Inferior parietal cortex (tissue), 1 donor: ENCODE measurements at regions not wholly inside any gene's neighbourhood (a gene's known extent, or its start where the extent isn't known, plus 50 kb on each side); places are given as distances from the start of the nearest gene placed in this dataset.
A peak's percentile ranks its signal among the peaks of the same experiment; 100 is the strongest.

Experiments used
- DNase-seq: peaks from one replicate; pipeline ENCODE4 v3.0.0-alpha.2; 2016; ENCODE audit errors: extremely low spot score

GRCh38 chr14:101118746-101119591 lies 215.4 kb upstream of the RTL1 start:
- no peak for DNase-seq

DNA sequence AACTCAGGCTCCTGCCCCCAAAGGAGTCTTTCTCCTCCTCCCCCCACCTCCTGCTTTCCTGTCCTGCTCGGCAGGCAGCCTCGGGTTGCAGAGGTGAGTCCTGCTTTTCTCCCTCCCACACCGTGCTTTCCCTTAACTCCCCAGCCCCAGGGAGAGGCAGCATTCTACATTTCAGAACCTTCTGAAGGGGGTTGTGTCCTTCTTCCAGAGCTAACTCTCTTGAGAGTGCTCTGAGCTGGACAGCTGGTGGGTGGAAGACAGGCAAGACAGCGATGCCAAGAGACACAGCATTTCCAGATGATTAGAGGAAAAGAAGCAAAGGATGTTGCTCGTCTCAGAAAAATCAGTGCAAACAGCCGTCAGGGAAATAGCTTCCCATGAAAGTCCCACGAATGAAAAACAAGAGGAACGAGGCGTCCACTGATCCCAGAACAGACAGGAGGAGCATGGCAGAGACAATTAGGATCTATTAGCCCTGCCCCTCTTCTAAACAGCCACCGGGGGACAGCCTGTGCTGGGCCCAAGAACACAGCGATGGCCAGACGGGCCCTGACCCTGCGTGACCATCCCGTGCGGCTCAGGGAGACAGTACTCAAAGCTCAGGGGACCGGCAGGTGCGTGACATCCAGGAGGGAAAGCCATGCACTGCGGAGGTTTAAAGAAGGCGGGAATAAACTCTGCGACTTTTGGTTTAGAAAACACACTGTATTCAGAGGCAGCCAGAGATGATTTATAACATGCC lies 216.5 kb upstream of the RTL1 start:
- no peak for DNase-seq

DNA sequence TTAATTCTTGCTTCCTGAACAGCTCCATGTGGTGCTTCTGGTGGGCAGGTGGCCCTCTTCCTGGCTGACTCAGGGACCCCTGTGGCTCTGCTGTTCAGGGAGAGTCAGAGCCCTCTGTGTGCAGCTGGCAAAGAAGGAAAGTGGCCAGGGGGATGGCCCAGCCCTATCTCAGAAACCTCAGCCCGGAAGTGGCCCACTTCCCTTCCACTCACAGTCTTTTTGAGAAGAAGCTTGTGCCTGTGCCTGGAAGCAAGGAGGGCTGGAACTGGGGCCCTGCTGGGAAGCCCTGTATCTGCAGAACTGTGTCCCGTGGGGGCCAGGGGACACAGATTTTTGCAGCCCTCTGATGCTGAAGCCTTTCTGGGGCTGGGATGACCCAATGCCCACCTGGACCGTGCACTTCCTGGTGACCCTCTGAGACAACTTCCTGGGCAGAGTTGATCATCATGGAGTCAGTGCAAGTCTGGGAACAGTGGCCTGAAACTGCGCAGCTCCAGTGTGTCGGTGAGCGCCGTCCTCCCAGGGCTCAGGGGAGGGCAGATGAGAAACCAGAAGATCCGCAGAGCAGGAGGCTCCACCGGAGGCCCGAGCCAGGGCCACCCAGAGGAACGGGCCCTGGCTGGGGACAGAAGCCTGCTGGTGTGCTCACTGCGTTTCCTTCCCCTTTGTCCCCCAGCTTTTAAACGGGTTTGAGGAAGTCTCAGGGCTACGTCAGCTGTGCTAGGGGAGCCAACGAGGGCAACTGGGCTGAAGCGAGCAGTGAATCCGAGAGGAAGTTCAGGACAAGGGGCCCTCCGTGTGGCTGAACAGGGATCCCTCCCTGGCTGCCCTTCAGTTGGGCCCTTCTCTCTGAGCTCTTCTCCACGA lies 217.4 kb upstream of the RTL1 start:
- DNase-seq = peak; percentile 6

- DNase-seq = no peak
Measured at GRCh38 chr14:101121508-101122139, 218.1 kb upstream of the RTL1 start.

GRCh38 chr14:101122237-101123141 lies 219.0 kb upstream of the RTL1 start:
- DNase-seq = no peak

DNA sequence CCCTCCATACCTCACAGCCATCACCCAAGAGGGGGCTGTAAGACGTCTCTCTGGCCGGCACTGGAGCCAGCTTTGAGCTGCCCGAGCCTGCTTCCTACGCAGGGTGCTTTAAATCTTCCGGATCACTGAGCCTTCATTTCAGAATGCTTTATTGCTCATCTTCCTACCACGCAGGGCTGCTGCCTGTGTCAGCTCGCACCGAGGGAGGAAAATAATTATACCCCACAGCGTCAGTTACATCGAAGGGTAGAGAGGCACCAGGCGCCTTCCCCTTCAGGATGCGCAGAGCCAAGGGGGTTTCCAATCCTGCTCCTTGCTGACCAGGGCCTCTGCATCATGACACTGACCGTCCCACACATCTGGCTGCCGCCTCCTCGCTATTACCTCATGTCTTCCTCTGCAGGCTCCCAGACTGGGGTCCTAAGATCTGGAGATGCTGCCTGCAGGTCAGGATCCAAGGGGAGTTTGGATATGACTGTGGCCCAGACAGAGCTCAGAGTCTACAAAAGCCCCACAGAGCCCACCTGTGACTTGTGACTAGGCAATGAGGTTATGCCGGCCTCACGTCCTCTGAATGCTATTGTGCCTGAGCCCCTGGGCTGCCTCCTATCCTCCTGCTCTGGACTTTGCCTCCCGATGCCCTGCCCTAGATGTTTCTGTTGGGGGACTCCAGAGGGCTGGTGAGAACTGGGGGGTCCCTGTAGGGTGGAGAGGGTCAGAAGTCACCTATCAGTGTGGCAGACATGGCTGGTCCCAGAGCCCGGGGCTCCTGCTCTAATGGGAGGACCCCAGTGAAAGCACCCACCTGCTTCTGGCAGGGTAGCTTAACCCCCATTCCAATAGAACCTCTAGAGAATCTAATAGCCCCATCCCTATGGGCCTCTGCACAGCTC lies 220.3 kb upstream of the RTL1 start:
- DNase-seq = no peak

- no peak for DNase-seq
Measured at GRCh38 chr14:101124815-101125214, 221.3 kb upstream of the RTL1 start.

GRCh38 chr14:101125313-101125712 lies 221.8 kb upstream of the RTL1 start:
- DNase-seq = no peak

DNA sequence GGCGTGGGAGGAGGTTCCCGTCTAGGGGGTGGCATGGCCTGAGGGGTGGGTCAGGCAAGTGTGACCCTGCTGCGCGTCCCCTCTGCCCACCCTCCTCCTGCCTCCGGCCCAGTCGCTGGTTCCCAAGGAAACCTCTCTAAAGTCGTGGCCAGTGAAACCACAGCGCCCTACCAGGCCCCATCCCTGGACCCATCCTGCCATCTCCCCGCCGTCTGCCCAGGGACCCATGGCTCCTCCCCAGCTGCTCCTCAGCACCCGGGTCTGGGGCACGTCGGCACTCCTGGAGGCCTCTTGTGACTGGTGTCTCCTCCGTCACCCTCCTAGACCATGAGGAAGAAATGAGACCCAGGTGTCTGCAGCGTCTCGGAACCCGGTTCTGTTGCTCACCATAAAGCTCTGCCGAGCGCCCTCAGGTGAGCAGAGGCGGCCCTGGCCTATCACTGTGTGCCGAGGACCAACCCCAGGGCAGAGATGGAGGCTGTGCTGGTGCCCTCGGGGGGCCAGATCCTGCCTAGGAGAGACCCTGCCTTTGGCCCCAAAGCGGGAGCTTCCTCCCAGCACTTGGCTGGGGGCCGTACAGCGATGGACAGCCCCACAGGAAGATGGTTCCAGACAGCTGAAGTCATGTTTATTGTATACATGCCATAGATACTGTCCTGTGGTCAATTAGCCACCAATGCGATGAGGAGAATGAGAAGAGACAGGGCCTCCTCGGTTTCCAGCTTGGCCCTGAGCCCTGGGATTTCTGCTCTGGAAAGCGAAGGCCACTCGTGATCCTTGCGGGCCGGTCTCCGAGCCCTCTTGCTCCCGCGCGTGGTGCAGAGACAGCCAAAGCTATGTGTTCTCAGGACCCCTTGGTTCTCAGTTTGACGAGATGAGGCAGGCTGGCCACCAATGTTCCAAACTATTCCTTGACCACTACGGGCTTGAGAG lies 222.5 kb upstream of the RTL1 start:
- no peak for DNase-seq

DNA sequence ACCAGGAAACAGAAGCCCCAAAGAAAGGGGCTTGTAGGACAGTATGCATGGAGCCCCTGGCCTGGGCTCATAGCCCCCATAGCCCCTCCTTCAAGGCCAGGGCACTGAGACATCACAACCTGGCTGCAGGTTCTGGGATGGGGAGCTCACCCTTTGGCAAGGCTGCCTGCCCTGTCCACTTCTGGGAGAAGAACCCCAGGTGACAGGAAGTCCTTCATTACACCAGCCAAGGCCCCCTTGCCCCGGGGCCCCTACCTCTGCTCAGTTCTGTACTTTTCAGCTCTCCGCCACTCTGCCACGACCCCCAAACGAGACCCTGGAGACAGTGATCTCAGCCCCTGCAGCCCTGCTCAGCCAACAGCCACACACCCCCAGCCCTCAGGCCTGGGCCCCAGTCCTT lies 223.2 kb upstream of the RTL1 start:
- no peak for DNase-seq

- DNase-seq = no peak
Measured at GRCh38 chr14:101127224-101127623, 223.7 kb upstream of the RTL1 start.

DNA sequence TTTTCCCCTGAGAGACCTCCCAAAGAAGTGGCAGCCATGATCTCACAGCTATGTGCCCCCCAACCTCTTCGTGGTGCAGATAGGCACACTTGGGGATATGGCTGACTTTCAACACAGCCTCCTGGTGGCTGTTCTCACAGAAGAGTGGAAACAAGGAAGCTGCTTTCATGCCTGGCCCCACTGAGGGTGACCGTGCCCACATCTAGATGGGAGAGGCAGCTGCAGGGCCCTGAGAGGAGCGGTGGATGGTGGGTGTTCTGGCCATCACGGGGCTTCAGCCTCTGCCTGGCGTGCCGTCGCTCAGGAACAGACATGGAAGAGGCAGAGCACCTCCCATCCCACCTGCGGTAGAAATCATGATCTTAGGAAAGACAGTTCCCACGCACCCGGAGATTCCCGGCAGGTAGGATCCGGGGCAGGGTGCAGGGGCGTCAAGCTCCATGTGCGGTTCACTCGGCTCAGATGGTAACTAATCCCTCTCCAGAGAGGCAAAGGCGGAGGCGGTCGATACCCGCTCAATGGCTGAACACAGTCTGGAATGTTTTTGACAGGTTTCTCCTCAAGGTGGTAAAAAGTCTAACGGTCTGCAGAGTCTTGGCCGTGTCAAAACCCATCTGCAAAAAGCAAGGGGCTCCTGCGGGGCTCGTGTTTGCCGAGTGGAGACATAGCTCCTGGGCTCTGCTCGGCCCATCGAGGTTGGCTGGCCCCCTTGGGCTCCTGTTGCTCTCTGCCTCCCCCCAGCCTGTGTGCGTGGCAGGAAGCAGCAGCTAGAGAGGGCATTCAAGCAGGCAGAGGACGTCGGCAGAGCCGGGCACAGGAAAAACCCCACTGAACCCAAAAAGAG lies 225.2 kb upstream of the RTL1 start:
- no peak for DNase-seq

GRCh38 chr14:101129521-101130167 lies 226.1 kb upstream of the RTL1 start:
- no peak for DNase-seq

- DNase-seq = no peak
Measured at GRCh38 chr14:101130861-101131260, 227.3 kb upstream of the RTL1 start.

DNA sequence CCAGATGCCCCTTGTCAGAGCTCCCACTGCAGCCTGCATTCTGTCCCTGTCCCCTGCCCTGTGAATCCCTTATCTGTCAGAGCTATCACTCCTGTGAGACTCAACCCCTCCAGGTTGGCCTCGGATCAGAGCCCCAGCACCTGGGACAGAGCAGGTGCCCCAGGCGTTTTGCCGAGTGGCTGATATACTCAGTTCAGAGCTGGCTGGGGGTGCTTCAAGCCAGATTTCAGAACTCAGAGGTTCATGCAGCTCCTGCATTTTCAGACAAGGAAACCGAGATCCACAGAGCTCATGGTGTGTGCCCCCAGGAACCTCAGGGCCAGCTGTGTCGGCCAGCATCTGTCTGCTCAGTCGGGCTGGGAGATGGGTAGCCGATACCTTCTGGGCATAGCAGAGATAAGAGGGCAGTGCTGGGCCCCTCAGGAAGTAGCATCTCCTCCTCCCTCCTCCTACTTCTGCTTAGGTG lies 228.0 kb upstream of the RTL1 start:
- no peak for DNase-seq

GRCh38 chr14:101132051-101132571 lies 228.6 kb upstream of the RTL1 start:
- DNase-seq = no peak

DNA sequence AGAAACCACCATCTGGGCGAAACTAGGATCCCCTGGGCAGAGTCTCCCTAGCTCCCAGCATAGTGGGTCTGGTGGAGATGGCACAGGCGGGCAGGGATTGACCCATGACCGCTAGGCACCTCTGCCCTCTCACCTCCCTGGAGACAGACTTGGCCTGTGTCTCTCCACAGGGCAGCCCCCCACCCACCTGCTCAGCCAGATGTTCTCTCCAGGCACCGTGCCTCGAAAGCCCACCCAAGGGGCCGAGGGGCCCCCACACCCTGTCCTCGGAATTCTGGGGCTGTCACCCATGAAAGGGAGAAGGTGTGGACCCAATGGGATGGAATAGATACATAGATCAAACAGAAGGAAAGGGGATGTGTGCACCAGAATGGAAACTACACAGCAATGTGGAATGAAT lies 229.1 kb upstream of the RTL1 start:
- no peak for DNase-seq
